Body of pancreas (tissue), 4 donors: ENCODE measurements at regions not wholly inside any gene's neighbourhood (a gene's known extent, or its start where the extent isn't known, plus 50 kb on each side); places are given as distances from the start of the nearest gene placed in this dataset.

Experiments used
- CTCF ChIP-seq, 7 experiments: fragments of 450-650 bp in 4 of 7; fragments of 200-600 bp in 3 of 7; sonication (generic) in 3 of 7; IDR thresholded peaks; one replicate each; pipeline ENCODE4 v1.5.1; 2016 to 2019; ENCODE audit warnings: antibody characterized with exemption in 7 of 7
- POLR2A ChIP-seq, 3 donors: fragments of 450-650 bp; IDR thresholded peaks; one replicate each; pipeline ENCODE4 v1.6.1; 2016; ENCODE audit warnings: antibody characterized with exemption in 3 of 3, mild to moderate bottlenecking in 2 of 3

- TF ChIP-seq CTCF (IDR thresholded peaks at IDR 0.05) = no peak
- no peak for TF ChIP-seq POLR2A (IDR thresholded peaks at IDR 0.05)
These were observed 96.4 kb downstream of the PSAT1 start for GRCh38 chr9:78393340-78393739.
